ENCODE measurements at regions not wholly inside any gene's neighbourhood (a gene's known extent, or its start where the extent isn't known, plus 50 kb on each side); places are given as distances from the start of the nearest gene placed in this dataset.

DNA sequence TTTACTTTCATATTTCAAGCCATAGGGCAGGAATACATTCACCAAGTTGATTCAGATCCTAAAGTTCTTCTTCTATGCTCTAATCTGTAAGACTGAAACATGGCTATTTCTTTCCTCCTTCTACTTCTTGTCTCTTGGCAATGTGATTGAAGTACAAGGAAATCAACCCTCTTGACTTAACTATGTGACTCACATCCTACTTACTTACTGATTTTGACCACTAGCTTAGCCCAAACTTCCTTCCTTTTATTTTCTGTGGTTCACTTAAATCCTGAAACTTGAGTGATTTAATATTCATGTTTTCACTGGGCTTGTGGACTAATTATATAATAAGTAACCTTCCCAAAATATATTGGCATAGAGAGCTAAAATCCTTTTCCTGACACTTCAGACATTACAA lies 111.2 kb upstream of the NOVA1 start:
- TF ChIP-seq, protein P1, sequence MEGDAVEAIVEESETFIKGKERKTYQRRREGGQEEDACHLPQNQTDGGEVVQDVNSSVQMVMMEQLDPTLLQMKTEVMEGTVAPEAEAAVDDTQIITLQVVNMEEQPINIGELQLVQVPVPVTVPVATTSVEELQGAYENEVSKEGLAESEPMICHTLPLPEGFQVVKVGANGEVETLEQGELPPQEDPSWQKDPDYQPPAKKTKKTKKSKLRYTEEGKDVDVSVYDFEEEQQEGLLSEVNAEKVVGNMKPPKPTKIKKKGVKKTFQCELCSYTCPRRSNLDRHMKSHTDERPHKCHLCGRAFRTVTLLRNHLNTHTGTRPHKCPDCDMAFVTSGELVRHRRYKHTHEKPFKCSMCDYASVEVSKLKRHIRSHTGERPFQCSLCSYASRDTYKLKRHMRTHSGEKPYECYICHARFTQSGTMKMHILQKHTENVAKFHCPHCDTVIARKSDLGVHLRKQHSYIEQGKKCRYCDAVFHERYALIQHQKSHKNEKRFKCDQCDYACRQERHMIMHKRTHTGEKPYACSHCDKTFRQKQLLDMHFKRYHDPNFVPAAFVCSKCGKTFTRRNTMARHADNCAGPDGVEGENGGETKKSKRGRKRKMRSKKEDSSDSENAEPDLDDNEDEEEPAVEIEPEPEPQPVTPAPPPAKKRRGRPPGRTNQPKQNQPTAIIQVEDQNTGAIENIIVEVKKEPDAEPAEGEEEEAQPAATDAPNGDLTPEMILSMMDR (IDR thresholded peaks at IDR 0.05; ENCODE audit: poor library complexity, severe bottlenecking), result no peak
- TF ChIP-seq, protein P2, sequence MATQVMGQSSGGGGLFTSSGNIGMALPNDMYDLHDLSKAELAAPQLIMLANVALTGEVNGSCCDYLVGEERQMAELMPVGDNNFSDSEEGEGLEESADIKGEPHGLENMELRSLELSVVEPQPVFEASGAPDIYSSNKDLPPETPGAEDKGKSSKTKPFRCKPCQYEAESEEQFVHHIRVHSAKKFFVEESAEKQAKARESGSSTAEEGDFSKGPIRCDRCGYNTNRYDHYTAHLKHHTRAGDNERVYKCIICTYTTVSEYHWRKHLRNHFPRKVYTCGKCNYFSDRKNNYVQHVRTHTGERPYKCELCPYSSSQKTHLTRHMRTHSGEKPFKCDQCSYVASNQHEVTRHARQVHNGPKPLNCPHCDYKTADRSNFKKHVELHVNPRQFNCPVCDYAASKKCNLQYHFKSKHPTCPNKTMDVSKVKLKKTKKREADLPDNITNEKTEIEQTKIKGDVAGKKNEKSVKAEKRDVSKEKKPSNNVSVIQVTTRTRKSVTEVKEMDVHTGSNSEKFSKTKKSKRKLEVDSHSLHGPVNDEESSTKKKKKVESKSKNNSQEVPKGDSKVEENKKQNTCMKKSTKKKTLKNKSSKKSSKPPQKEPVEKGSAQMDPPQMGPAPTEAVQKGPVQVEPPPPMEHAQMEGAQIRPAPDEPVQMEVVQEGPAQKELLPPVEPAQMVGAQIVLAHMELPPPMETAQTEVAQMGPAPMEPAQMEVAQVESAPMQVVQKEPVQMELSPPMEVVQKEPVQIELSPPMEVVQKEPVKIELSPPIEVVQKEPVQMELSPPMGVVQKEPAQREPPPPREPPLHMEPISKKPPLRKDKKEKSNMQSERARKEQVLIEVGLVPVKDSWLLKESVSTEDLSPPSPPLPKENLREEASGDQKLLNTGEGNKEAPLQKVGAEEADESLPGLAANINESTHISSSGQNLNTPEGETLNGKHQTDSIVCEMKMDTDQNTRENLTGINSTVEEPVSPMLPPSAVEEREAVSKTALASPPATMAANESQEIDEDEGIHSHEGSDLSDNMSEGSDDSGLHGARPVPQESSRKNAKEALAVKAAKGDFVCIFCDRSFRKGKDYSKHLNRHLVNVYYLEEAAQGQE (IDR thresholded peaks at IDR 0.05; ENCODE audit: borderline replicate concordance), result no peak
- TF ChIP-seq TAF1 (IDR thresholded peaks at IDR 0.05; ENCODE audit: low read depth), result no peak
- no peak for TF ChIP-seq RAD21 (conservative IDR thresholded peaks at IDR 0.05)
- no peak for TF ChIP-seq POLR2AphosphoS5 (IDR thresholded peaks at IDR 0.05)
- no peak for TF ChIP-seq EZH2 (IDR thresholded peaks at IDR 0.05; ENCODE audit: borderline replicate concordance, insufficient read depth, low read length, poor library complexity, severe bottlenecking)
